GDM1 (cell line): ENCODE measurements at regions not wholly inside any gene's neighbourhood (a gene's known extent, or its start where the extent isn't known, plus 50 kb on each side); places are given as distances from the start of the nearest gene placed in this dataset.

Experiments used
- DNase-seq: peaks from one replicate; lab custom pipeline; 2025; lab: John Stamatoyannopoulos, UW

GRCh38 chr5:135120951-135121350, 86.9 kb upstream of the PITX1 start:
- no peak for DNase-seq

GRCh38 chr5:135119481-135119880, 85.5 kb upstream of the PITX1 start:
- no peak for DNase-seq

GRCh38 chr5:135117590-135117989, 83.6 kb upstream of the PITX1 start:
- DNase-seq: no peak

- DNase-seq: no peak
These were observed 82.1 kb upstream of the PITX1 start for GRCh38 chr5:135116160-135116561.

GRCh38 chr5:135115591-135115990, 81.6 kb upstream of the PITX1 start:
- no peak for DNase-seq

GRCh38 chr5:135114759-135115158, 80.7 kb upstream of the PITX1 start:
- DNase-seq: no peak

- DNase-seq: no peak
These were observed 78.1 kb upstream of the PITX1 start for GRCh38 chr5:135112008-135112725.

GRCh38 chr5:135110785-135111596, 77.0 kb upstream of the PITX1 start:
- no peak for DNase-seq

- no peak for DNase-seq
These were observed 75.0 kb upstream of the PITX1 start for GRCh38 chr5:135108992-135109391.

- no peak for DNase-seq
These were observed 74.5 kb upstream of the PITX1 start for GRCh38 chr5:135108569-135108968.

- no peak for DNase-seq
These were observed 74.0 kb upstream of the PITX1 start for GRCh38 chr5:135107986-135108385.

- no peak for DNase-seq
These were observed 72.8 kb upstream of the PITX1 start for GRCh38 chr5:135106610-135107471.

GRCh38 chr5:135106136-135106535, 72.1 kb upstream of the PITX1 start:
- DNase-seq: no peak

- no peak for DNase-seq
These were observed 71.1 kb upstream of the PITX1 start for GRCh38 chr5:135105105-135105484.

GRCh38 chr5:135103575-135103853, 69.5 kb upstream of the PITX1 start:
- no peak for DNase-seq

- DNase-seq: no peak
These were observed 68.9 kb upstream of the PITX1 start for GRCh38 chr5:135102716-135103574.

GRCh38 chr5:135100431-135100830, 66.4 kb upstream of the PITX1 start:
- DNase-seq: no peak

GRCh38 chr5:135100011-135100410, 66.0 kb upstream of the PITX1 start:
- no peak for DNase-seq

- DNase-seq: no peak
These were observed 63.4 kb upstream of the PITX1 start for GRCh38 chr5:135097390-135097789.

- DNase-seq: no peak
These were observed 61.8 kb upstream of the PITX1 start for GRCh38 chr5:135095871-135096270.

- no peak for DNase-seq
These were observed 61.2 kb upstream of the PITX1 start for GRCh38 chr5:135095052-135095715.
